ENCODE measurements at regions not wholly inside any gene's neighbourhood (a gene's known extent, or its start where the extent isn't known, plus 50 kb on each side); places are given as distances from the start of the nearest gene placed in this dataset.
"Not testable (repeated sequence)": the region's sequence is repeated elsewhere in the genome, so short reads cannot be mapped to it uniquely, and the experiment has no call there.

GRCh38 chr7:25665903-25666670, 437.8 kb upstream of the NPVF start:
- DNase-seq (ENCODE audit: low spot score) = no peak

GRCh38 chr7:25666671-25667060, 438.4 kb upstream of the NPVF start:
- DNase-seq (ENCODE audit: low spot score) = no peak

- no peak for DNase-seq (ENCODE audit: low spot score)
These were observed 441.0 kb upstream of the NPVF start for GRCh38 chr7:25669281-25669781.

- no peak for DNase-seq (ENCODE audit: low spot score)
These were observed 441.9 kb upstream of the NPVF start for GRCh38 chr7:25669961-25670841.

- DNase-seq (ENCODE audit: low spot score) = no peak
These were observed 442.8 kb upstream of the NPVF start for GRCh38 chr7:25671111-25671510.

GRCh38 chr7:25672496-25672895, 444.2 kb upstream of the NPVF start:
- DNase-seq (ENCODE audit: low spot score) = no peak

- DNase-seq (ENCODE audit: low spot score) = no peak
These were observed 447.6 kb upstream of the NPVF start for GRCh38 chr7:25675789-25676474.

GRCh38 chr7:25677595-25677994, 449.3 kb upstream of the NPVF start:
- DNase-seq (ENCODE audit: low spot score) = no peak

- DNase-seq (ENCODE audit: low spot score) = no peak
These were observed 449.9 kb upstream of the NPVF start for GRCh38 chr7:25678215-25678614.

GRCh38 chr7:25680636-25681035, 452.4 kb upstream of the NPVF start:
- DNase-seq (ENCODE audit: low spot score) = no peak

GRCh38 chr7:25684360-25684759, 456.1 kb upstream of the NPVF start:
- DNase-seq (ENCODE audit: low spot score) = no peak

GRCh38 chr7:25686493-25686892, 458.2 kb upstream of the NPVF start:
- DNase-seq (ENCODE audit: low spot score) = no peak

- DNase-seq (ENCODE audit: low spot score) = no peak
These were observed 457.8 kb upstream of the NFE2L3 start for GRCh38 chr7:25694211-25694610.

- DNase-seq (ENCODE audit: low spot score) = no peak
These were observed 457.3 kb upstream of the NFE2L3 start for GRCh38 chr7:25694699-25695098.

- DNase-seq (ENCODE audit: low spot score) = no peak
These were observed 455.4 kb upstream of the NFE2L3 start for GRCh38 chr7:25696571-25696970.

GRCh38 chr7:25698451-25699113, 453.4 kb upstream of the NFE2L3 start:
- DNase-seq (ENCODE audit: low spot score) = no peak

- DNase-seq (ENCODE audit: low spot score) = not testable (repeated sequence)
These were observed 451.9 kb upstream of the NFE2L3 start for GRCh38 chr7:25700141-25700540.

- no peak for DNase-seq (ENCODE audit: low spot score)
These were observed 447.6 kb upstream of the NFE2L3 start for GRCh38 chr7:25704413-25704812.

GRCh38 chr7:25706764-25707163, 445.2 kb upstream of the NFE2L3 start:
- DNase-seq (ENCODE audit: low spot score) = no peak

GRCh38 chr7:25707768-25708620, 444.0 kb upstream of the NFE2L3 start:
- DNase-seq (ENCODE audit: low spot score) = no peak

GRCh38 chr7:25710959-25711358, 441.0 kb upstream of the NFE2L3 start:
- DNase-seq (ENCODE audit: low spot score) = no peak
